ENCODE measurements at regions not wholly inside any gene's neighbourhood (a gene's known extent, or its start where the extent isn't known, plus 50 kb on each side); places are given as distances from the start of the nearest gene placed in this dataset.

GRCh38 chr9:87824216-87824875 is 58.3 kb upstream of the SPATA31E1 start:
- DNase-seq = no peak

- DNase-seq = no peak
Measured at GRCh38 chr9:87824886-87825285, 57.8 kb upstream of the SPATA31E1 start.

- DNase-seq = no peak
Measured at GRCh38 chr9:87826331-87826730, 56.3 kb upstream of the SPATA31E1 start.

GRCh38 chr9:87827341-87827740 is 55.3 kb upstream of the SPATA31E1 start:
- DNase-seq = no peak

- no peak for DNase-seq
Measured at GRCh38 chr9:87829756-87830155, 52.9 kb upstream of the SPATA31E1 start.

- no peak for DNase-seq
Measured at GRCh38 chr9:87830446-87830845, 52.2 kb upstream of the SPATA31E1 start.

- DNase-seq = no peak
Measured at GRCh38 chr9:87831159-87831558, 51.5 kb upstream of the SPATA31E1 start.
